A673 (cell line): ENCODE measurements at regions not wholly inside any gene's neighbourhood (a gene's known extent, or its start where the extent isn't known, plus 50 kb on each side); places are given as distances from the start of the nearest gene placed in this dataset.

Experiments
- CTCF ChIP-seq: fragments of 300-800, 200-600 bp; sonication (generic); conservative IDR thresholded peaks from 2 replicates; pipeline ENCODE4 v1.5.1; 2017; ENCODE audit warnings: low read depth, mild to moderate bottlenecking, antibody characterized with exemption, low read length, moderate library complexity, mixed read lengths
- EZH2 ChIP-seq: fragments of 200-600 bp; sonication (generic); IDR thresholded peaks from 2 replicates; pipeline ENCODE4 v1.6.1; 2017; ENCODE audit warnings: borderline replicate concordance, low read depth, mild to moderate bottlenecking, mixed read lengths, antibody characterized with exemption, low read length; ENCODE audit not compliant: poor library complexity, severe bottlenecking

DNA sequence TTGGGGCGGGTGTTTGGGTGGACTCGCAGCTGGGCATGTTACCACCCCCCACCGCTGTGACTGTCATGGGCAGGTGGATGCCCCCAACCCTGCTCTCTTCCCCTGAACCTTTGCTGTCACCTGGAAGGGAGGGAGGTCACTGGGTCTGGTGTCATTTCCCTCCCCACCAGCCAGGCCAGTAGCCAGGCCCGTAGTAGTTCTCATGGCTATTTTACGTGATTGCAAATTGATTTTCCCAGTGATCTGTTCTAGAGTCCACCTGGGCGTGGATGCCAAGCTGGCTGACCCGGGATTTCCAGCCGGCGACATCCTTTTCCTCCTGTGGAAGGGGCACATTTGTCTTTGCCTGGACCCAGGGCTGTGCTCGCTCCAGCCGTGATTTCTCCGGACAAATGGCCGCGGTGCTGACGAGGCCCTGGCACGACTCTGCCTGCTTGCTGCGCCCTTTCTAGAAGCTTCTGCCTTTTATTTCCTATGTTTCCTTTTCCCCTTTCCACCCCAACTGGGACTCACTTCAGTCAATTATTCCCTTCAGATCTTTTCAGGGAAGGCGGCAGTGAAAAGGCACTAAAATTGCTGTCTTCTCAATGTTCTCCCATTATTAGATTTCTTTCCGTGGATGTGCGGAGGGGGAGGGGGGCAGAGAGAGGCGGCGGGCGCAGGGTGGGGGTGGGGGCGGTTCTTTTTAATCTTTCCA is 226.9 kb upstream of the CIBAR2 start:
- TF ChIP-seq CTCF: no peak
- TF ChIP-seq EZH2: no peak
